CD8-positive, alpha-beta memory T cell (primary cell): ENCODE measurements at regions not wholly inside any gene's neighbourhood (a gene's known extent, or its start where the extent isn't known, plus 50 kb on each side); places are given as distances from the start of the nearest gene placed in this dataset.

Experiments used
- CTCF ChIA-PET: fragments of 350-600 bp; sonication (Branson Sonifier 250); formaldehyde crosslinking; loops from one replicate; lab custom pipeline; 2021; ENCODE audit warnings: antibody characterized with exemption; lab: Charles Lee
- POLR2A ChIA-PET: fragments of 350-600 bp; sonication (Branson Sonifier 250); formaldehyde crosslinking; loops from one replicate; lab custom pipeline; 2021; ENCODE audit warnings: antibody characterized with exemption; lab: Charles Lee
- DNase-seq, 5 donors: peaks; one replicate each; pipeline versions ENCODE4 v3.0.0 to v3.0.0-alpha.2; 2020 to 2022; ENCODE audit warnings: mixed read lengths in 1 of 5
- H3K27ac ChIP-seq: one replicate; pipeline ENCODE4 v1.7.0; 2013; ENCODE audit warnings: low read depth, mild to moderate bottlenecking, low read length, moderate library complexity
- H3K27me3 ChIP-seq: 2 replicates; pipeline ENCODE4 v1.7.0; 2013; ENCODE audit warnings: low read length, mild to moderate bottlenecking; ENCODE audit not compliant: insufficient read depth, poor library complexity, severe bottlenecking
- H3K36me3 ChIP-seq: 2 replicates; pipeline ENCODE4 v1.7.0; 2013; ENCODE audit warnings: mild to moderate bottlenecking, low read length, moderate library complexity; ENCODE audit not compliant: insufficient read depth
- H3K4me1 ChIP-seq: 2 replicates; pipeline ENCODE4 v1.7.0; 2013; ENCODE audit warnings: mild to moderate bottlenecking, low read length, moderate library complexity; ENCODE audit not compliant: insufficient read depth
- H3K4me3 ChIP-seq: 2 replicates; pipeline ENCODE4 v1.7.0; 2013; ENCODE audit warnings: mild to moderate bottlenecking, low read length
- H3K9me3 ChIP-seq: 2 replicates; pipeline ENCODE4 v1.7.0; 2013; ENCODE audit warnings: mild to moderate bottlenecking, low read length
- H3K27ac Mint-ChIP-seq, 8 donors: one replicate each; pipeline ENCODE4 v1.8.0; 2020 to 2021; ENCODE audit warnings: mixed read lengths in 8 of 8, mild to moderate bottlenecking in 6 of 8, inconsistent platforms in 3 of 8, moderate library complexity in 3 of 8
- H3K27me3 Mint-ChIP-seq, 2 donors: one replicate each; pipeline ENCODE4 v1.8.0; 2020 to 2021; ENCODE audit warnings: mixed read lengths in 2 of 2, mild to moderate bottlenecking in 1 of 2, moderate library complexity in 1 of 2
- H3K36me3 Mint-ChIP-seq, 3 donors: one replicate each; pipeline ENCODE4 v1.8.0; 2020 to 2021; ENCODE audit warnings: mixed read lengths in 3 of 3, inconsistent platforms in 1 of 3, mild to moderate bottlenecking in 1 of 3
- H3K4me1 Mint-ChIP-seq, 3 donors: one replicate each; pipeline ENCODE4 v1.8.0; 2020 to 2021; ENCODE audit warnings: mixed read lengths in 3 of 3, inconsistent platforms in 1 of 3, mild to moderate bottlenecking in 1 of 3
- H3K4me3 Mint-ChIP-seq, 7 donors: one replicate each; pipeline ENCODE4 v1.8.0; 2020 to 2021; ENCODE audit warnings: mixed read lengths in 7 of 7, mild to moderate bottlenecking in 6 of 7, moderate library complexity in 4 of 7, inconsistent platforms in 2 of 7
- H3K9me3 Mint-ChIP-seq, 5 donors: one replicate each; pipeline ENCODE4 v1.8.0; 2020 to 2022; ENCODE audit warnings: mixed read lengths in 5 of 5, mild to moderate bottlenecking in 3 of 5, moderate library complexity in 2 of 5, inconsistent platforms in 1 of 5

- no peak overlapping the region for H3K4me3 ChIP-seq
- ChIA-PET POLR2A (no interaction called here), CTCF (no interaction called here)
- Mint-ChIP-seq H3K27me3 (peaks cover 0 to 2% of the 10 kb centered on the region in 2 donors), H3K9me3 (peaks cover 0 to 2% (median 0%) of the 10 kb centered on the region in 5 donors), H3K36me3 (no peaks in the 10 kb centered on the region), H3K4me3 (no peak overlapping the region), H3K4me1 (no peaks in the 10 kb centered on the region), H3K27ac (no peak overlapping the region)
- H3K4me1 ChIP-seq, result no peaks in the 10 kb centered on the region
- H3K27ac ChIP-seq, result no peak overlapping the region
- H3K9me3 ChIP-seq, result no peaks in the 10 kb centered on the region
- no peaks in the 10 kb centered on the region for H3K36me3 ChIP-seq
- DNase-seq, result no peak
- no peaks in the 10 kb centered on the region for H3K27me3 ChIP-seq
Measured at GRCh38 chr2:120794716-120795115, 59.0 kb downstream of the GLI2 start.

- POLR2A ChIA-PET, result no interaction called here
- Histone ChIP-seq H3K36me3 (no peaks in the 10 kb centered on the region), H3K9me3 (no peaks in the 10 kb centered on the region)
Measured at GRCh38 chr2:120796094-120796493, 60.4 kb downstream of the GLI2 start.

GRCh38 chr2:120797421-120798221, 62.0 kb downstream of the GLI2 start:
- Histone ChIP-seq H3K36me3 (no peaks in the 10 kb centered on the region), H3K9me3 (no peaks in the 10 kb centered on the region), H3K4me1 (no peaks in the 10 kb centered on the region), H3K27ac (no peak overlapping the region), H3K27me3 (no peaks in the 10 kb centered on the region), H3K4me3 (no peak overlapping the region)
- Mint-ChIP-seq H3K27ac (no peak overlapping the region), H3K4me3 (no peak overlapping the region), H3K9me3 (peaks cover 0 to 2% (median 0%) of the 10 kb centered on the region in 5 donors), H3K4me1 (no peaks in the 10 kb centered on the region), H3K27me3 (peaks cover 0 to 6% of the 10 kb centered on the region in 2 donors), H3K36me3 (no peaks in the 10 kb centered on the region)
- ChIA-PET CTCF (no interaction called here), POLR2A (no interaction called here)
- DNase-seq, result no peak

More at GRCh38 chr2:120796094-120796493, 60.4 kb downstream of the GLI2 start:
- Mint-ChIP-seq H3K36me3 (no peaks in the 10 kb centered on the region), H3K27ac (no peak overlapping the region), H3K4me3 (no peak overlapping the region), H3K9me3 (peaks cover 0 to 2% (median 0%) of the 10 kb centered on the region in 5 donors), H3K4me1 (no peaks in the 10 kb centered on the region), H3K27me3 (peaks cover 0 to 3% of the 10 kb centered on the region in 2 donors)
- CTCF ChIA-PET, result no interaction called here
- no peak for DNase-seq
- no peak overlapping the region for H3K4me3 ChIP-seq
- no peaks in the 10 kb centered on the region for H3K4me1 ChIP-seq
- H3K27ac ChIP-seq, result no peak overlapping the region
- H3K27me3 ChIP-seq, result no peaks in the 10 kb centered on the region

- Mint-ChIP-seq H3K4me3 (no peak overlapping the region), H3K36me3 (no peaks in the 10 kb centered on the region), H3K27ac (no peak overlapping the region), H3K4me1 (no peaks in the 10 kb centered on the region), H3K9me3 (peaks cover 0 to 2% (median 0%) of the 10 kb centered on the region in 5 donors), H3K27me3 (peaks cover 0 to 6% of the 10 kb centered on the region in 2 donors)
- no peaks in the 10 kb centered on the region for H3K36me3 ChIP-seq
- H3K9me3 ChIP-seq, result no peaks in the 10 kb centered on the region
- no peak for DNase-seq
- no peaks in the 10 kb centered on the region for H3K4me1 ChIP-seq
- H3K27ac ChIP-seq, result no peak overlapping the region
- no peaks in the 10 kb centered on the region for H3K27me3 ChIP-seq
- no peak overlapping the region for H3K4me3 ChIP-seq
- ChIA-PET POLR2A (no interaction called here), CTCF (no interaction called here)
Measured at GRCh38 chr2:120798567-120799247, 63.0 kb downstream of the GLI2 start.

GRCh38 chr2:120802158-120802557, 66.5 kb downstream of the GLI2 start:
- H3K27me3 ChIP-seq, result no peaks in the 10 kb centered on the region
- ChIA-PET CTCF (no interaction called here), POLR2A (no interaction called here)
- no peak overlapping the region for H3K4me3 ChIP-seq
- Mint-ChIP-seq H3K4me1 (no peaks in the 10 kb centered on the region), H3K9me3 (no peaks in the 10 kb centered on the region), H3K4me3 (no peak overlapping the region), H3K27me3 (peaks cover 0 to 5% of the 10 kb centered on the region in 2 donors), H3K36me3 (no peaks in the 10 kb centered on the region), H3K27ac (no peak overlapping the region)
- H3K36me3 ChIP-seq, result no peaks in the 10 kb centered on the region
- H3K4me1 ChIP-seq, result no peaks in the 10 kb centered on the region
- H3K27ac ChIP-seq, result no peak overlapping the region
- no peaks in the 10 kb centered on the region for H3K9me3 ChIP-seq
- no peak for DNase-seq

- Histone ChIP-seq H3K4me1 (no peaks in the 10 kb centered on the region), H3K27ac (no peak overlapping the region), H3K36me3 (no peaks in the 10 kb centered on the region), H3K4me3 (no peak overlapping the region), H3K27me3 (no peaks in the 10 kb centered on the region), H3K9me3 (no peaks in the 10 kb centered on the region)
- ChIA-PET POLR2A (no interaction called here), CTCF (no interaction called here)
- Mint-ChIP-seq H3K4me1 (no peaks in the 10 kb centered on the region), H3K27me3 (peaks cover 0 to 5% of the 10 kb centered on the region in 2 donors), H3K27ac (no peak overlapping the region), H3K36me3 (no peaks in the 10 kb centered on the region), H3K9me3 (no peaks in the 10 kb centered on the region), H3K4me3 (no peak overlapping the region)
- DNase-seq, result no peak
Measured at GRCh38 chr2:120802867-120803484, 67.3 kb downstream of the GLI2 start.

- no peaks in the 10 kb centered on the region for H3K9me3 Mint-ChIP-seq
- Histone ChIP-seq H3K9me3 (no peaks in the 10 kb centered on the region), H3K27ac (no peak overlapping the region), H3K36me3 (no peaks in the 10 kb centered on the region), H3K4me1 (no peaks in the 10 kb centered on the region), H3K27me3 (no peaks in the 10 kb centered on the region), H3K4me3 (no peak overlapping the region)
- H3K27ac Mint-ChIP-seq, result no peak overlapping the region
- no peak for DNase-seq
- ChIA-PET POLR2A (no interaction called here), CTCF (no interaction called here)
- H3K36me3 Mint-ChIP-seq, result no peaks in the 10 kb centered on the region
- H3K4me3 Mint-ChIP-seq, result no peak overlapping the region
- H3K27me3 Mint-ChIP-seq, result peaks cover under 1 to 5% of the 10 kb centered on the region in 2 donors
- H3K4me1 Mint-ChIP-seq, result no peaks in the 10 kb centered on the region
Measured at GRCh38 chr2:120803764-120804335, 68.2 kb downstream of the GLI2 start.

- Histone ChIP-seq H3K36me3 (no peaks in the 10 kb centered on the region), H3K9me3 (no peaks in the 10 kb centered on the region), H3K27ac (no peak overlapping the region), H3K4me3 (no peak overlapping the region), H3K27me3 (no peaks in the 10 kb centered on the region), H3K4me1 (no peaks in the 10 kb centered on the region)
- DNase-seq, result no peak
- ChIA-PET POLR2A (no interaction called here), CTCF (no interaction called here)
- no peaks in the 10 kb centered on the region for H3K9me3 Mint-ChIP-seq
- no peaks in the 10 kb centered on the region for H3K4me1 Mint-ChIP-seq
- H3K4me3 Mint-ChIP-seq, result no peak overlapping the region
- no peaks in the 10 kb centered on the region for H3K36me3 Mint-ChIP-seq
- H3K27me3 Mint-ChIP-seq, result peaks cover 4 to 5% of the 10 kb centered on the region in 2 donors
- no peak overlapping the region for H3K27ac Mint-ChIP-seq
Measured at GRCh38 chr2:120804459-120804858, 68.8 kb downstream of the GLI2 start.
